Keratinocyte (primary cell): ENCODE measurements at regions not wholly inside any gene's neighbourhood (a gene's known extent, or its start where the extent isn't known, plus 50 kb on each side); places are given as distances from the start of the nearest gene placed in this dataset.

Source experiments
- DNase-seq: peaks from one replicate; pipeline ENCODE4 v3.0.0-alpha.2; 2011; ENCODE audit warnings: low read depth, missing footprints, low spot score
- FAIRE-seq: peaks from 2 replicates; lab custom pipeline; 2011; peaks lifted over from hg19 to GRCh38; lab: Jason Lieb, UNC
- H2AFZ ChIP-seq: 2 replicates; pipeline ENCODE4 v1.6.0; 2012; ENCODE audit warnings: low read length, control low read depth, inconsistent platforms; ENCODE audit not compliant: control insufficient read depth
- H3K27ac ChIP-seq: 2 replicates; pipeline ENCODE4 v1.5.1; 2011; ENCODE audit warnings: low read length; ENCODE audit not compliant: control insufficient read depth, insufficient read depth
- H3K27me3 ChIP-seq: 3 replicates; pipeline ENCODE4 v1.6.0; 2011; ENCODE audit warnings: low read length; ENCODE audit not compliant: control insufficient read depth, insufficient read depth; ENCODE audit errors: extremely low read depth
- H3K36me3 ChIP-seq, 2 experiments: 2 replicates in 1 of 2; 3 replicates in 1 of 2; pipeline ENCODE4 v1.5.1; 2011; ENCODE audit warnings: low read length in 2 of 2, mild to moderate bottlenecking in 1 of 2; ENCODE audit not compliant: control insufficient read depth in 2 of 2, insufficient read depth in 2 of 2; ENCODE audit errors: extremely low read depth in 1 of 2
- H3K4me1 ChIP-seq: 3 replicates; pipeline ENCODE4 v1.5.1; 2011; ENCODE audit warnings: low read length; ENCODE audit not compliant: control insufficient read depth, insufficient read depth; ENCODE audit errors: extremely low read depth
- H3K4me2 ChIP-seq: 3 replicates; pipeline ENCODE4 v1.6.0; 2011; ENCODE audit warnings: low read depth, low read length; ENCODE audit not compliant: control insufficient read depth, insufficient read depth; ENCODE audit errors: extremely low read depth
- H3K4me3 ChIP-seq, 3 experiments: fragments of 200-600 bp in 1 of 3; sonication (generic) in 1 of 3; 2 replicates in 2 of 3; 3 replicates in 1 of 3; pipeline ENCODE4 v1.5.1; 2011 to 2016; ENCODE audit warnings: low read length in 3 of 3, mild to moderate bottlenecking in 3 of 3, control low read depth in 2 of 3, inconsistent platforms in 1 of 3, low read depth in 1 of 3, mixed read lengths in 1 of 3, mixed run types in 1 of 3, moderate library complexity in 1 of 3; ENCODE audit not compliant: control insufficient read depth in 2 of 3, insufficient read depth in 2 of 3; ENCODE audit errors: extremely low read depth in 1 of 3
- H3K79me2 ChIP-seq: 2 replicates; pipeline ENCODE4 v1.6.0; 2012; ENCODE audit warnings: low read length; ENCODE audit not compliant: control insufficient read depth, insufficient read depth
- H3K9ac ChIP-seq: 3 replicates; pipeline ENCODE4 v1.6.0; 2011; ENCODE audit warnings: low read length; ENCODE audit not compliant: control insufficient read depth, insufficient read depth; ENCODE audit errors: extremely low read depth
- H3K9me1 ChIP-seq: 3 replicates; pipeline ENCODE4 v1.6.0; 2011; ENCODE audit warnings: low read length; ENCODE audit not compliant: control insufficient read depth, insufficient read depth; ENCODE audit errors: extremely low read depth
- H3K9me3 ChIP-seq: 2 replicates; pipeline ENCODE4 v1.5.1; 2012; ENCODE audit warnings: low read depth, low read length; ENCODE audit not compliant: control insufficient read depth
- H4K20me1 ChIP-seq: 3 replicates; pipeline ENCODE4 v1.6.0; 2011; ENCODE audit warnings: low read length; ENCODE audit not compliant: control insufficient read depth, insufficient read depth; ENCODE audit errors: extremely low read depth
- EZH2 ChIP-seq: IDR thresholded peaks from one replicate; pipeline ENCODE4 v1.6.1; 2012; ENCODE audit warnings: inconsistent platforms, mild to moderate bottlenecking, low read length, moderate library complexity
- dilution Hi-C: fragments of 300-500 bp; cut with MboI; formaldehyde crosslinking; loops from one replicate; pipeline ENCODE4 v1.7.0; 2020; ENCODE audit warnings: low sequenced_read_pairs; ENCODE audit not compliant: extremely low pct_ligation_motif_present
- TF ChIP-seq, protein P1 (sequence below), 3 experiments: IDR thresholded peaks in 1 of 3; conservative IDR thresholded peaks in 1 of 3; optimal IDR thresholded peaks in 1 of 3; 2 replicates in 2 of 3; 3 replicates in 1 of 3; pipeline versions ENCODE3 to v1.5.1; 2011; ENCODE audit warnings: low read length in 3 of 3, mild to moderate bottlenecking in 3 of 3, moderate library complexity in 2 of 3, control low read depth in 1 of 3, inconsistent platforms in 1 of 3; ENCODE audit not compliant: insufficient read depth in 2 of 3; ENCODE audit errors: extremely low read depth in 1 of 3

DNA sequence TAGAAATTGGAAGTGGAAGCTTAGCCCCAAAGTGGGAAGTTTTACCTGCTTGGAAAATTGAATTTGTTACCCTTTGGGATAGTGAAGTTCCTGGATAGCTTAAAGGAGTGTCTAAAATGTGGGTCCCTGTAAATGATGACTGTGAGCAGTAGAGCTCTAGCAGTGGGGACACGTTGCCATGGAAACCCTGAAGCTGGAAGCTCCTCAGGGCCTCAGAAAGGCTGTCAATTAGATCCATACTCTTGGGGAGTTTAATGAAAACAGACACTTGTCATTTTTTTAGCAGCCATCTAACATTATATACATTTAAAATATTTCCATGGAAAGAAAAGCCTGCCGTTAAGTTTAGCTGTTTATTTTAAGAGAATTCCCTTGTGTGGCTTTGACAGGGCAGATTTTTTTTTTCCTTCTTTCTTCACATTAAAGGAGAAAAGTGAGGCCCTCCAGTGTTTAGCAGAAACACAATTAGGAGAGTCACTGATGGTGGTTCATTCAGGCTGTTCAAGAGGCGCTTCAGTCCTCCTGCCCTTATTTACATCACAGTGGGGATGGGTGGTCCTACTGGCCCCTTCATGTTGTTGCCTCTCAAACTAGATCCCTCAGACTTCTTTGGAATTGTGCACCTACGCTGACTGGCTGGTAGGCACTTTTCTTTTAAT, 518.4 kb downstream of the CCSER2 start:
- Histone ChIP-seq H4K20me1 (no peaks in the 10 kb centered on the region), H3K4me2 (no peak overlapping the region), H3K9me3 (no peaks in the 10 kb centered on the region), H3K9me1 (no peaks in the 10 kb centered on the region), H2AFZ (no peak overlapping the region), H3K4me3 (no peak overlapping the region), H3K4me1 (no peaks in the 10 kb centered on the region), H3K27ac (no peak overlapping the region), H3K79me2 (no peaks in the 10 kb centered on the region), H3K9ac (no peak overlapping the region), H3K27me3 (no peaks in the 10 kb centered on the region), H3K36me3 (no peaks in the 10 kb centered on the region)
- FAIRE-seq (no peak), DNase-seq (no peak)
- TF ChIP-seq, protein P1, sequence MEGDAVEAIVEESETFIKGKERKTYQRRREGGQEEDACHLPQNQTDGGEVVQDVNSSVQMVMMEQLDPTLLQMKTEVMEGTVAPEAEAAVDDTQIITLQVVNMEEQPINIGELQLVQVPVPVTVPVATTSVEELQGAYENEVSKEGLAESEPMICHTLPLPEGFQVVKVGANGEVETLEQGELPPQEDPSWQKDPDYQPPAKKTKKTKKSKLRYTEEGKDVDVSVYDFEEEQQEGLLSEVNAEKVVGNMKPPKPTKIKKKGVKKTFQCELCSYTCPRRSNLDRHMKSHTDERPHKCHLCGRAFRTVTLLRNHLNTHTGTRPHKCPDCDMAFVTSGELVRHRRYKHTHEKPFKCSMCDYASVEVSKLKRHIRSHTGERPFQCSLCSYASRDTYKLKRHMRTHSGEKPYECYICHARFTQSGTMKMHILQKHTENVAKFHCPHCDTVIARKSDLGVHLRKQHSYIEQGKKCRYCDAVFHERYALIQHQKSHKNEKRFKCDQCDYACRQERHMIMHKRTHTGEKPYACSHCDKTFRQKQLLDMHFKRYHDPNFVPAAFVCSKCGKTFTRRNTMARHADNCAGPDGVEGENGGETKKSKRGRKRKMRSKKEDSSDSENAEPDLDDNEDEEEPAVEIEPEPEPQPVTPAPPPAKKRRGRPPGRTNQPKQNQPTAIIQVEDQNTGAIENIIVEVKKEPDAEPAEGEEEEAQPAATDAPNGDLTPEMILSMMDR (optimal IDR thresholded peaks at IDR 0.05 in 1 of 3, IDR thresholded peaks at IDR 0.05 in 1 of 3, conservative IDR thresholded peaks at IDR 0.05 in 1 of 3; ENCODE audit: extremely low read depth in 1 of 3, insufficient read depth in 2 of 3, low read length in 3 of 3), result no peak
- TF ChIP-seq EZH2, result no peak
- dilution Hi-C loops, result no loop called here

GRCh38 chr10:84848967-84849366, 520.6 kb downstream of the CCSER2 start:
- Histone ChIP-seq H3K4me2 (no peak overlapping the region), H4K20me1 (no peaks in the 10 kb centered on the region), H3K4me3 (no peak overlapping the region), H3K9ac (no peak overlapping the region), H2AFZ (no peak overlapping the region), H3K27ac (no peak overlapping the region), H3K79me2 (no peaks in the 10 kb centered on the region), H3K27me3 (no peaks in the 10 kb centered on the region), H3K9me1 (no peaks in the 10 kb centered on the region), H3K36me3 (no peaks in the 10 kb centered on the region), H3K4me1 (no peaks in the 10 kb centered on the region), H3K9me3 (no peaks in the 10 kb centered on the region)
- DNase-seq (no peak), FAIRE-seq (no peak)
- dilution Hi-C loops, result no loop called here
- TF ChIP-seq, protein P1 (optimal IDR thresholded peaks at IDR 0.05 in 1 of 3, IDR thresholded peaks at IDR 0.05 in 1 of 3, conservative IDR thresholded peaks at IDR 0.05 in 1 of 3; ENCODE audit: extremely low read depth in 1 of 3, insufficient read depth in 2 of 3, low read length in 3 of 3), result no peak
- no peak for TF ChIP-seq EZH2
